ENCODE measurements at regions not wholly inside any gene's neighbourhood (a gene's known extent, or its start where the extent isn't known, plus 50 kb on each side); places are given as distances from the start of the nearest gene placed in this dataset.
"Not testable (repeated sequence)": the region's sequence is repeated elsewhere in the genome, so short reads cannot be mapped to it uniquely, and the experiment has no call there.

DNA sequence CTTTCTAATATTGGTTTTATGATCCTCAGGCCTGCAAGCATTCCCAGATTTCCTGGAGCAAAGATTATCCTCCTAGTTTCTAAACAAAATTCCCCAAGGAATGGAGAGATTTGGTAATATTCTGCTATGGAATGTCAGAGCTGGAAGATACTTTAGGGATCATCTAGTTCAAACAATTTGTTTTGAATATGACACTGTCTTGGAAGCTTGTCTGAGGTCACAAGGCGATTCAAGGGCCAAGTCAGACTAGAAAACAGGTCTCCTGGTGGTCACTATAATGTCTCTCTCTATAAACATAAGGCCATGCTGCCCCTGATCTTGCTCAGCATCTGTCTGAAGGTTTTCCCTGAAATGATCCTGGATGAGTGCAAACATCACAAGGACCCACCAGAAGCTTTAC lies 143.4 kb upstream of the BCL6 start:
- TF ChIP-seq, protein P1, sequence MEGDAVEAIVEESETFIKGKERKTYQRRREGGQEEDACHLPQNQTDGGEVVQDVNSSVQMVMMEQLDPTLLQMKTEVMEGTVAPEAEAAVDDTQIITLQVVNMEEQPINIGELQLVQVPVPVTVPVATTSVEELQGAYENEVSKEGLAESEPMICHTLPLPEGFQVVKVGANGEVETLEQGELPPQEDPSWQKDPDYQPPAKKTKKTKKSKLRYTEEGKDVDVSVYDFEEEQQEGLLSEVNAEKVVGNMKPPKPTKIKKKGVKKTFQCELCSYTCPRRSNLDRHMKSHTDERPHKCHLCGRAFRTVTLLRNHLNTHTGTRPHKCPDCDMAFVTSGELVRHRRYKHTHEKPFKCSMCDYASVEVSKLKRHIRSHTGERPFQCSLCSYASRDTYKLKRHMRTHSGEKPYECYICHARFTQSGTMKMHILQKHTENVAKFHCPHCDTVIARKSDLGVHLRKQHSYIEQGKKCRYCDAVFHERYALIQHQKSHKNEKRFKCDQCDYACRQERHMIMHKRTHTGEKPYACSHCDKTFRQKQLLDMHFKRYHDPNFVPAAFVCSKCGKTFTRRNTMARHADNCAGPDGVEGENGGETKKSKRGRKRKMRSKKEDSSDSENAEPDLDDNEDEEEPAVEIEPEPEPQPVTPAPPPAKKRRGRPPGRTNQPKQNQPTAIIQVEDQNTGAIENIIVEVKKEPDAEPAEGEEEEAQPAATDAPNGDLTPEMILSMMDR (IDR thresholded peaks at IDR 0.05; ENCODE audit: insufficient read depth, low read length, missing control alignments): no peak
- ChIA-PET POLR2A (no interaction called here), CTCF (no interaction called here)
- no peak for DNase-seq (ENCODE audit: low read depth, low spot score)
- no peak overlapping the region for H3K4me3 ChIP-seq (ENCODE audit: low read depth, low read length)

DNA sequence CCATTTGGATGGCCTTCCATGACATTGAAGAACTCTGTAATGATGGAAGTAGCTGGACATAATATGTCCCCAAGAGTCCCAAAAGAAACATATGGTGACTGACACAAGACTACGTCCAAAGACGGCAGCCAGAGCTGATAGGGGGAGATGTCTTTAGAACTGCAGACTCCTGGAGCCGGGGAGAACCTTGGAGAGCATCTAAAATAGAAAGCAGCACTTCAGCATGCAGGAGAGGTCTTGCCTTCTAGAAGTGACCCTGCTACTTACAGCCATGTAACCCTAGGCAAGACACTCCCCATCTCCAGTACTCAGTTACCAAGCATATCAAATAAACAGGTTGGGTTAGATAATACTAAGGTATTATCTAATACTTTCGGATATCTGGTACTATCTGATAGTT lies 143.8 kb upstream of the BCL6 start:
- H3K4me3 ChIP-seq (ENCODE audit: low read depth, low read length): no peak overlapping the region
- CTCF ChIA-PET: no interaction called here
- TF ChIP-seq, protein P1 (IDR thresholded peaks at IDR 0.05; ENCODE audit: insufficient read depth, low read length, missing control alignments): no peak
- POLR2A ChIA-PET: no interaction called here
- DNase-seq (ENCODE audit: low read depth, low spot score): no peak

DNA sequence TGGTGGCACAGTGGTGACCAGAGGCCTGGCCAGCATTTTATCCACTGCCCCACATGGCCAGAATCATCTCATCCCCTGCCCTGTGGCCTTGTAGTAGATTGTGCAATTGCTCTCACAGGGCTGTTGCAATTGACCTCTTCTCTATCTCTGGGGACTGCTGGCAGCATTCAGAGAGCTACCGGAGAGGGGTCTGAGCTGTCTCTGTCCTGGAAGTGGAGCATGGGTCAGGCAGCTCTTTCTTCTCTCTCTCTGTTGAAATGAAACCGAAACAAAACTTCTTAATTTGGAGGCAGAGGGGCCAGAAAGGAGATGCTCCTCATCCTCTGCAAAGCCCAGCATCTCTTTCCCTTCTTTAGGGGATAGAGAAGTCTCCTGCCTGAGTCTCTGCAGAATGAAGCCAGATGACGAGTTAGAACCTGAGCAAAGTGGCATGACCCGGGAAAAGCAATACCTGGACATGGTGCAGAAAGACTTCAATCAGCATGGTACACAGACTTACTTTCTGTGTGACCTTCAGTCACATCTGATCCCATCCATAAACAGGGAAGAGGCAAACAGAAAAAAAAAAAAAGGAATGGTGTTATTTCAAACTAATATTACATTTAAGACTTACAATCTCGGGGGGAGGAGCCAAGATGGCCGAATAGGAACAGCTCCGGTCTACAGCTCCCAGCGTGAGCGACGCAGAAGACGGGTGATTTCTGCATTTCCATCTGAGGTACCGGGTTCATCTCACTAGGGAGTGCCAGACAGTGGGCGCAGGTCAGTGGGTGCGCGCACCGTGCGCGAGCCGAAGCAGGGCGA lies 144.5 kb upstream of the BCL6 start:
- CTCF ChIA-PET: no interaction called here
- no peak overlapping the region for H3K4me3 ChIP-seq (ENCODE audit: low read depth, low read length)
- TF ChIP-seq, protein P1 (IDR thresholded peaks at IDR 0.05; ENCODE audit: insufficient read depth, low read length, missing control alignments): no peak
- POLR2A ChIA-PET: no interaction called here
- DNase-seq (ENCODE audit: low read depth, low spot score): no peak

DNA sequence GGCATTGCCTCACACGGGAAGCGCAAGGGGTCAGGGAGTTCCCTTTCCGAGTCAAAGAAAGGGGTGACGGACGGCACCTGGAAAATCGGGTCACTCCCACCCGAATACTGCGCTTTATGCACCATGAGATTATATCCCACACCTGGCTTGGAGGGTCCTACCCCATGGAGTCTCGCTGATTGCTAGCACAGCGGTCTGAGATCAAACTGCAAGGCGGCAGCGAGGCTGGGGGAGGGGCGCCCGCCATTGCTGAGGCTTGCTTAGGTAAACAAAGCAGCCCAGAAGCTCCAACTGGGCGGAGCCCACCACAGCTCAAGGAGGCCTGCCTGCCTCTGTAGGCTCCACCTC lies 145.1 kb upstream of the BCL6 start:
- CTCF ChIA-PET; POLR2A ChIA-PET; H3K4me3 ChIP-seq (ENCODE audit: low read depth, low read length); DNase-seq (ENCODE audit: low read depth, low spot score): not testable (repeated sequence)

DNA sequence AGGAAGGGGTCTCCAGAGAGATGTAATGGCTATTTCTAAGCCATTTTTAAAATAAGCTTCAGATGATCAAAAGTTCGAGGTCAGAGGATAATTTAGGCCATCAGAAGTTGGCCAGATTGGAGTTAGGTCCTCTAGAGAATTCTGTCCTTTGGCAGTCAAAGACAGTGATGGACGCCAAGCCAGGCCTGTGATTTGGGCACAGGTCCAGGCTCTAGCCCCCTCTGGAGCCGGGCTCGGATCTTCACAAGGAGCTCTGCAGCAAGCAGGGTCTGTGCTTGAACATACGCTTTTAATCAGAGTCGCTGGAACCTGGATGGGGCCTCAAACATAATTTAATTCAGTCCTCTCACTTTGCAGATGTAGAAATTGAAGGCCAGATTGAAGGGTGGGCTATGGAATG lies 151.4 kb upstream of the BCL6 start:
- ChIA-PET CTCF (no interaction called here), POLR2A (no interaction called here)
- TF ChIP-seq, protein P1 (IDR thresholded peaks at IDR 0.05; ENCODE audit: insufficient read depth, low read length, missing control alignments): no peak
- H3K4me3 ChIP-seq (ENCODE audit: low read depth, low read length): no peak overlapping the region
- DNase-seq (ENCODE audit: low read depth, low spot score): no peak

DNA sequence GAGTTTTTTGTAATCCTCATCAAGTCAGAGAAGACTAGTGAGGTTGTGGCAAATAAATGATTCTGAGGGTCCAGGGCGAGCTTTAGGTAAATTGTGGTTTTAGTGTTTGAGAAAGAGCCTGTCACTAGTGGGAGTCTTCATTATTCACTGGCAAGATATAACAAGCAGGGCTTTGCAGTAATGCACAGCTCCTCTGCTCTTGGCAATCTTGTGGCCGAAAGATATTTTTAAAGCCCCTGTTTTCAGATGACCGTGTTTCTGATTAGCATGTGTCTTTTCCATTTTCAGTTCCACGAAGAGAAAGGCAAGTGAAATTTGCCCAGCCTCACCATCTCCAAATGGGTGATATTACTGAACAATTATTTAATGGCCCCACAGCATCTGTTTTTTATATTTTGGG lies 154.0 kb upstream of the BCL6 start:
- POLR2A ChIA-PET: no interaction called here
- H3K4me3 ChIP-seq (ENCODE audit: low read depth, low read length): no peak overlapping the region
- CTCF ChIA-PET: no interaction called here
- DNase-seq (ENCODE audit: low read depth, low spot score): no peak
- TF ChIP-seq, protein P1 (IDR thresholded peaks at IDR 0.05; ENCODE audit: insufficient read depth, low read length, missing control alignments): no peak
